Keratinocyte (primary cell): ENCODE measurements at regions not wholly inside any gene's neighbourhood (a gene's known extent, or its start where the extent isn't known, plus 50 kb on each side); places are given as distances from the start of the nearest gene placed in this dataset.

Experiments used
- DNase-seq: peaks from one replicate; pipeline ENCODE4 v3.0.0-alpha.2; 2011; ENCODE audit warnings: low read depth, missing footprints, low spot score
- FAIRE-seq: peaks from 2 replicates; lab custom pipeline; 2011; peaks lifted over from hg19 to GRCh38; lab: Jason Lieb, UNC
- H2AFZ ChIP-seq: 2 replicates; pipeline ENCODE4 v1.6.0; 2012; ENCODE audit warnings: low read length, control low read depth, inconsistent platforms; ENCODE audit not compliant: control insufficient read depth
- H3K27ac ChIP-seq: 2 replicates; pipeline ENCODE4 v1.5.1; 2011; ENCODE audit warnings: low read length; ENCODE audit not compliant: control insufficient read depth, insufficient read depth
- H3K27me3 ChIP-seq: 3 replicates; pipeline ENCODE4 v1.6.0; 2011; ENCODE audit warnings: low read length; ENCODE audit not compliant: control insufficient read depth, insufficient read depth; ENCODE audit errors: extremely low read depth
- H3K36me3 ChIP-seq, 2 experiments: 2 replicates in 1 of 2; 3 replicates in 1 of 2; pipeline ENCODE4 v1.5.1; 2011; ENCODE audit warnings: low read length in 2 of 2, mild to moderate bottlenecking in 1 of 2; ENCODE audit not compliant: control insufficient read depth in 2 of 2, insufficient read depth in 2 of 2; ENCODE audit errors: extremely low read depth in 1 of 2
- H3K4me1 ChIP-seq: 3 replicates; pipeline ENCODE4 v1.5.1; 2011; ENCODE audit warnings: low read length; ENCODE audit not compliant: control insufficient read depth, insufficient read depth; ENCODE audit errors: extremely low read depth
- H3K4me2 ChIP-seq: 3 replicates; pipeline ENCODE4 v1.6.0; 2011; ENCODE audit warnings: low read depth, low read length; ENCODE audit not compliant: control insufficient read depth, insufficient read depth; ENCODE audit errors: extremely low read depth
- H3K4me3 ChIP-seq, 3 experiments: fragments of 200-600 bp in 1 of 3; sonication (generic) in 1 of 3; 2 replicates in 2 of 3; 3 replicates in 1 of 3; pipeline ENCODE4 v1.5.1; 2011 to 2016; ENCODE audit warnings: low read length in 3 of 3, mild to moderate bottlenecking in 3 of 3, control low read depth in 2 of 3, inconsistent platforms in 1 of 3, low read depth in 1 of 3, mixed read lengths in 1 of 3, mixed run types in 1 of 3, moderate library complexity in 1 of 3; ENCODE audit not compliant: control insufficient read depth in 2 of 3, insufficient read depth in 2 of 3; ENCODE audit errors: extremely low read depth in 1 of 3
- H3K79me2 ChIP-seq: 2 replicates; pipeline ENCODE4 v1.6.0; 2012; ENCODE audit warnings: low read length; ENCODE audit not compliant: control insufficient read depth, insufficient read depth
- H3K9ac ChIP-seq: 3 replicates; pipeline ENCODE4 v1.6.0; 2011; ENCODE audit warnings: low read length; ENCODE audit not compliant: control insufficient read depth, insufficient read depth; ENCODE audit errors: extremely low read depth
- H3K9me1 ChIP-seq: 3 replicates; pipeline ENCODE4 v1.6.0; 2011; ENCODE audit warnings: low read length; ENCODE audit not compliant: control insufficient read depth, insufficient read depth; ENCODE audit errors: extremely low read depth
- H3K9me3 ChIP-seq: 2 replicates; pipeline ENCODE4 v1.5.1; 2012; ENCODE audit warnings: low read depth, low read length; ENCODE audit not compliant: control insufficient read depth
- H4K20me1 ChIP-seq: 3 replicates; pipeline ENCODE4 v1.6.0; 2011; ENCODE audit warnings: low read length; ENCODE audit not compliant: control insufficient read depth, insufficient read depth; ENCODE audit errors: extremely low read depth
- EZH2 ChIP-seq: IDR thresholded peaks from one replicate; pipeline ENCODE4 v1.6.1; 2012; ENCODE audit warnings: inconsistent platforms, mild to moderate bottlenecking, low read length, moderate library complexity
- dilution Hi-C: fragments of 300-500 bp; cut with MboI; formaldehyde crosslinking; loops from one replicate; pipeline ENCODE4 v1.7.0; 2020; ENCODE audit warnings: low sequenced_read_pairs; ENCODE audit not compliant: extremely low pct_ligation_motif_present
- TF ChIP-seq, protein P1 (sequence below), 3 experiments: IDR thresholded peaks in 1 of 3; conservative IDR thresholded peaks in 1 of 3; optimal IDR thresholded peaks in 1 of 3; 2 replicates in 2 of 3; 3 replicates in 1 of 3; pipeline versions ENCODE3 to v1.5.1; 2011; ENCODE audit warnings: low read length in 3 of 3, mild to moderate bottlenecking in 3 of 3, moderate library complexity in 2 of 3, control low read depth in 1 of 3, inconsistent platforms in 1 of 3; ENCODE audit not compliant: insufficient read depth in 2 of 3; ENCODE audit errors: extremely low read depth in 1 of 3

DNA sequence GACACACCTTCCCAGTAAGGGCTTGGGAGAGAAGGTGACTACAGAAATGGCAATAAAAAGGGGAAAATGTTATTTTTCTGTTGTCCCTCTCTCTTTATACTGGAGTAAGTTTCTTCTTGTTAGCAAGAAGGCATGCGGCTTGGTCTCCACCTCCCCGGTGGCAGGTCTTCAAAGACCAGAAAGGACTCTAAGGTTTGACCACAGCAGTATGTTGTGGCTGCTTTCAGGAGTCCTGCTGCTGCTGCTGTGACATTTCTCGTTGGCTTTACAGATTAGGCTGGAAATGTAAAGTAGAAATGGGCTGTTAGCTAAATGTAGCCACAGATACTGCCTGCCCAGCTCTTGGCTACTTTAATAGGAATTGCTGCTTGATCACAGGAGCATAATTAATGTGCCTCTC lies 175.8 kb upstream of the ZBTB20 start:
- Histone ChIP-seq H3K27me3 (no peaks in the 10 kb centered on the region), H3K27ac (no peak overlapping the region), H3K4me2 (no peak overlapping the region), H2AFZ (no peak overlapping the region), H3K79me2 (no peaks in the 10 kb centered on the region), H3K36me3 (no peaks in the 10 kb centered on the region), H3K4me3 (no peak overlapping the region), H3K4me1 (no peaks in the 10 kb centered on the region), H3K9me3 (no peaks in the 10 kb centered on the region), H3K9me1 (no peaks in the 10 kb centered on the region), H4K20me1 (no peaks in the 10 kb centered on the region), H3K9ac (no peak overlapping the region)
- DNase-seq (no peak), FAIRE-seq (no peak)
- TF ChIP-seq, protein P1, sequence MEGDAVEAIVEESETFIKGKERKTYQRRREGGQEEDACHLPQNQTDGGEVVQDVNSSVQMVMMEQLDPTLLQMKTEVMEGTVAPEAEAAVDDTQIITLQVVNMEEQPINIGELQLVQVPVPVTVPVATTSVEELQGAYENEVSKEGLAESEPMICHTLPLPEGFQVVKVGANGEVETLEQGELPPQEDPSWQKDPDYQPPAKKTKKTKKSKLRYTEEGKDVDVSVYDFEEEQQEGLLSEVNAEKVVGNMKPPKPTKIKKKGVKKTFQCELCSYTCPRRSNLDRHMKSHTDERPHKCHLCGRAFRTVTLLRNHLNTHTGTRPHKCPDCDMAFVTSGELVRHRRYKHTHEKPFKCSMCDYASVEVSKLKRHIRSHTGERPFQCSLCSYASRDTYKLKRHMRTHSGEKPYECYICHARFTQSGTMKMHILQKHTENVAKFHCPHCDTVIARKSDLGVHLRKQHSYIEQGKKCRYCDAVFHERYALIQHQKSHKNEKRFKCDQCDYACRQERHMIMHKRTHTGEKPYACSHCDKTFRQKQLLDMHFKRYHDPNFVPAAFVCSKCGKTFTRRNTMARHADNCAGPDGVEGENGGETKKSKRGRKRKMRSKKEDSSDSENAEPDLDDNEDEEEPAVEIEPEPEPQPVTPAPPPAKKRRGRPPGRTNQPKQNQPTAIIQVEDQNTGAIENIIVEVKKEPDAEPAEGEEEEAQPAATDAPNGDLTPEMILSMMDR (optimal IDR thresholded peaks at IDR 0.05 in 1 of 3, IDR thresholded peaks at IDR 0.05 in 1 of 3, conservative IDR thresholded peaks at IDR 0.05 in 1 of 3; ENCODE audit: extremely low read depth in 1 of 3, insufficient read depth in 2 of 3, low read length in 3 of 3) = no peak
- no peak for TF ChIP-seq EZH2
- dilution Hi-C loops = no loop called here

DNA sequence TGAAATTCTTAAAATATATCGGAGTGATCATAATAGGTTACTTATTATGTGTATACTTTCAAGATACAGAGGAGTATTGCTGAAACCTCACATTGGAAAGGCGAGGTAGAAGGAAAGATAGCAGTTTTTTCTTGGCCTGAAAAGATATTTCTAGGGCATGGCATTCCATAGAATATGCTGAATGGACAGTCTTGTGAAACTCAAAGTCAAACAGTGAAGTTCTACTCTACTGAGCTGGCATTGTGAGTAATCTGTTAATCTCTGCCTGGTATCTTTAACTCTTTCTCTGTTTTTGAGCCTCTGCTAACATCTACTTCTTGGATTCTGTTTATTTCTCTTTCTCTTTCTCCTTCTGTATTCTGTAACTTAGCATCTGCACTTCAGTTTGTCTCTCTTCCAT lies 176.3 kb upstream of the ZBTB20 start:
- FAIRE-seq (no peak), DNase-seq (no peak)
- Histone ChIP-seq H4K20me1 (no peaks in the 10 kb centered on the region), H3K27ac (no peak overlapping the region), H3K9ac (no peak overlapping the region), H3K27me3 (no peaks in the 10 kb centered on the region), H3K4me1 (no peaks in the 10 kb centered on the region), H3K9me3 (no peaks in the 10 kb centered on the region), H3K4me2 (no peak overlapping the region), H3K9me1 (no peaks in the 10 kb centered on the region), H2AFZ (no peak overlapping the region), H3K36me3 (no peaks in the 10 kb centered on the region), H3K79me2 (no peaks in the 10 kb centered on the region), H3K4me3 (no peak overlapping the region)
- dilution Hi-C loops = no loop called here
- no peak for TF ChIP-seq EZH2
- TF ChIP-seq, protein P1 (optimal IDR thresholded peaks at IDR 0.05 in 1 of 3, IDR thresholded peaks at IDR 0.05 in 1 of 3, conservative IDR thresholded peaks at IDR 0.05 in 1 of 3; ENCODE audit: extremely low read depth in 1 of 3, insufficient read depth in 2 of 3, low read length in 3 of 3) = no peak
